HG02588 (cell line): ENCODE measurements at regions not wholly inside any gene's neighbourhood (a gene's known extent, or its start where the extent isn't known, plus 50 kb on each side); places are given as distances from the start of the nearest gene placed in this dataset.

Source experiments
- ATAC-seq: cut with Tn5 transposase; IDR thresholded peaks from one replicate; pipeline ENCODE4 v1.9.1; 2021; ENCODE audit warnings: mild to moderate bottlenecking, moderate library complexity; ENCODE audit not compliant: unreplicated experiment

DNA sequence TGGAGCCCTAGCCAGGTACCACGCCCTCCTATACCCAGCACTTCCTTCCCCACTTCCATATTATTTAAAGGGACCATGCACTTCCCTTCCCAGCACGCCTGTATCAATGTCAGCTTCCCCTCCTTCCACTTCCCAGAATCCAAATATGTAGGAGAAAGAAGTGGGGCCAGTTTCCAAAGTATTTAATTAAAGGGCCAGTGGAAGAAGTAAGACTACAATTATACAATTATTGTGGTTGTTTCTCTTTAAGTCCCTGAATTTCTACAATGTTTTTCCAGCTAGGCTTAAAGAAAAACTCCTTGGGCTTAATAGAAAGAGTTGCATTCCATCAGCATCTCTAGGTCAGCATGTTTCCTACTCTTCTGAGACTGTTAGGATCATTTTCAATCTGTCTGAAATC is 515.8 kb downstream of the PREX1 start:
- no peak for ATAC-seq

DNA sequence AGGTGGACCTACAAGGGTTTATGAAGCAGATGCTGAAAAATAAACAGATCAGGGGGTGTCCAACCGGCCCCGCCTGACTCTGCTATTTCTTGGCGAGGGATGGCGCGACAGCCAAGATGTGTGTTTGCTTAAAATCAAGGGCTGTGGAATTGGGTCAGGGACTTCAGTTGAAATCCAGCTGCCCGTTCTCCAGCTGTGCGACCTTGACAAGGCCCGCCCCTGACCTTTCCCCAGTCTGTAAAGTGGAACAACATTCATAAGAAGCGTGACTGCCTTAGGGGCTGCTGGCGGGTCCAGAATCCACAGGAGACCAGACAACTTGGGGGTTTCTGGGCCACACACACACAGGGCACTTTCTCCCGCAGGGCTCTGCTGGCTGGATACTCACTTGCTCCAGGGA is 517.5 kb downstream of the PREX1 start:
- ATAC-seq = no peak

DNA sequence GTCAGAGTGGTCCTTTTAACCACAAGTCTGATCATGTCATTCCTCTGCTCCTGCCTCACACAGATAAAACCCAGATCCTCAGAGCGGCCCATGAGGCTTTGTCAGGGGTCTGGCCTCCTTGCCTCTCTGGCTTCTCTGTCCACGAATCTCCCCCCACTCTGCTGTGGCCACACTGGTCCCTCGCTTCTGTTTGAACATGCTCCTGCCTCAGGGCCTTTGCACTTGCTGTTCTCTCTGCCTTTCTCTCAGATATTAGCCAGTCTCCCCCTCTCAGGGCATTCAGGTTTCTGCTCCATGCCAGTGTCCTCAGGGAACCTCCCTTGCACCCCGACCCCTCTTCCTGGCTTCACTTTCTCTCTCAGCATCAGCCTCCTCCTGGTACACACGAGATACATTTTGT is 518.5 kb downstream of the PREX1 start:
- no peak for ATAC-seq

DNA sequence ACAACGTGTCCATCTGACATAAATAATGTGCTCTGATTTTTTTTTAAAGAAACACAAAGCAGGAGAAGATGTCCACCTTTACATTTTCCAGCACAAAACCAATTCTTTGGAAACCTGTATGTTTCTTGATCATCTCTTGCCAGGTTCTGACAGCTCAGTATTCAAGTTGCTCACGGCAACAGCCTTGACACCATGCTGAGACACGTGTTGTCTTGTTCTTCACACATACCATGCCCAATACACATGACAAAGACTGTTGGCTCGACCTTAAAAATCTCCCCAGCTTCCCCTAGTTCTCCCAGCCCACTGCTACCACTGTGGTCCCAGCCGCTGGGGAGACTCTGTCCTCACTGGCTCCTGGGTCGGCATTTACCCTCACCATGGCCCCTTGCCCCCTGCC is 518.9 kb downstream of the PREX1 start:
- ATAC-seq = no peak

DNA sequence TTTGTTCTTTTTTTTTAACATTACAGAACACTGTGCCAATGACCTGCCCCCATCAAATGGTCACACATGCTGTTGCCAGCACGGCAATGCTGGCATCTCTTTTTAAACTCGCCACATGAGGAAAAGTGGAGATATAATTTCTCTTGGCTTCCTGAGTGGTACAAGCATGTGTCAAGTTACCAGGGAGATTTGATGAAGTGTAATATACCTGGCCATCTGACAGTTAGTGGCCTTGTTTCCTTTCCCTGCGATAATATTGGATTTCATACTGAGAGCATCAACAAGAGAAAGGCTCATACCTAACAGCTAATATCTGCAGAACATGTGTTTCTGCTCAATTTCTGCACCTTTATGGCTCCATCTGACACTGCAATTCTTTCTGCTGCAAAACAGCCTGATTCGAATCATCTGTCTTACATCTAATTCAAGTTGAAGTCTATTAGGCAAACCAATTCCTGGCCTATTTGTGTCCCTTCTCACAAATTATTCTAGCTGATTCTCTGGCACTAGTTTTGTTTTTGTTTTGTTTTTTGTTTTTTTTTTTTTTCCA is 519.5 kb downstream of the PREX1 start:
- no peak for ATAC-seq

DNA sequence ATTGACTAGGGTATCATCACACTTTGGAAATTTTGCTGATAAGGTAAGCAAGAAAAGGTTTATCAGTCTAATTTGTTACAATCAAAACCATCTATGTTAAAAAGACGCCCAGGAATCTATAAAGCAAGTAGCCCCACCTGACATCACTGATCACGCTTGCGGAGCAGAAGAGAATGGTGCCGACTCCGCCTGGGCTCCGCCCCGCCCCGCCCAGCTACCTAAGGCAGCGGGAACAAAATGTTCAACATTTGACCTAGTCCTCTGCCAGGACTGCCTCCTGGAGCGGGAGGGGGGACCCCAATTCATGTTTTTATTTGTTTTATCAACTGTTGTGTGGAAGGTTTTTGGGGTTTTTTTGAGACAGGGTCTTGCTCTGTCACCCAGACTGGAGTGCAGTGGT is 520.5 kb downstream of the PREX1 start:
- ATAC-seq = no peak

DNA sequence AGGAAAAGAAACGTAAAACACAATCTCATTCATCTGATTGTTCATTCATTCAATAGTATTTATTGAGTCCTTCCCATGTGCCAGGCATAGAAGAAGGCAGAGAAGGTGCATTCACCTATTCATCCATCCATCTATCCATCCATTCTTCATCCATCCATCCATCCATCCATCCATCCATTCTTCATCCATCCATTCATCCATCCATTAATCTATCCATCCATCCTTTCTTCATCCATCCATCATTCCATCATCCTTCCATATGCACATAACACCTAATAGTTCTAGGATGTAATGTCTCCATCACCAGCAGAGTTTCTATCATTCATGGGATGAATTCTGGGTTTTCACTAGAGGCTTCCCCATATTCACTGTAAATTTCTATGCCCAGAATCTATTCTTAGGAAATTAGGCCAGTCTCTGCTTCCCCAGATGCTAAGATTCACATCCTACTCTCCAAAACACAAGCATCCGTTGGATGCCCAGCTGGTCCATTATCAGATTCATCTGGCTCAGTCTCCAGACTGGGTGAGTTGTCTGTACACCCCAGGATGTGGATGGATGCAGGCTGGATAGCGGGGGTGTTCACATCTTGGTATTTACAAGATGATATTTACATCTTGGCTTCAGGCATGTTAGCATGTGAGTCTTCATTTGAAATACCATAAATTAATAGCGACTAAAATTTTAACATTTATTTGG is 517.7 kb upstream of the SULF2 start:
- no peak for ATAC-seq

DNA sequence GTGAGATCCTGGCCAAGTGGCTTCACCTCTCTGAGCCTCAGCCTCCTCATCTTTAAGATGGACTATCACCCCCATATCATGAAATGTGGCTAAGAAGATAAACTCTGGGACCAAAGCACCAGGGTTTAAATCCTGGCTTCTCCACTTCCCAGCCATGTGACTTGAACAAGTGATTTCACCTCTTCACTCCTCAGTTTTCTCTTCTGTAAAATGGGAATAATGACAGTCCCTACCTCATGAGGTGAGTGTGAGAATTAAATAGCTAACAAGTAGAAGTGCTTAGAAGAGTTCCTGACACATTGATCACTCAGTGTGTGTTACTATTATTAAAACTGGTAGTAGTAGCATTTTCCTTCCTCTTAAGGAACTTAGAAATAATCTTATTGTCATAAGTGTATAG is 516.9 kb upstream of the SULF2 start:
- no peak for ATAC-seq

DNA sequence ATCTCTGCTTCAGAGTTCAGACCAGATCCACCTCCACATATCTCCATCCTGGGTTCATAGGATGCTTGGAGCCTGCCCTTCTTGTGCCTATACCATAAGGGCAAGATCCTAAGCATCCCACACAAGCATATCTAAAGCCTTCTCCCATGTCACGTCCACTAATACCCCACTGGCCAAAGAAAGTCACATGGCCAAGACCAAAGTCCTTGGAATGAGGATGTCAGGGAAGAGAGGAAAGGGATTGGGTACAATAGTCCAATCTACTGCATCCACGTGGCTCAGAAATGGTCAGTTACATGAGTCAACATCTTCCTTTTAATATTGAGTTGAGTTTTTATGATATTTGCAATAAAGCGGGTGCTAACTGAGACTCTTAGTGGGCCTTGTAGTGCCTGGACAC is 515.9 kb upstream of the SULF2 start:
- ATAC-seq = no peak

DNA sequence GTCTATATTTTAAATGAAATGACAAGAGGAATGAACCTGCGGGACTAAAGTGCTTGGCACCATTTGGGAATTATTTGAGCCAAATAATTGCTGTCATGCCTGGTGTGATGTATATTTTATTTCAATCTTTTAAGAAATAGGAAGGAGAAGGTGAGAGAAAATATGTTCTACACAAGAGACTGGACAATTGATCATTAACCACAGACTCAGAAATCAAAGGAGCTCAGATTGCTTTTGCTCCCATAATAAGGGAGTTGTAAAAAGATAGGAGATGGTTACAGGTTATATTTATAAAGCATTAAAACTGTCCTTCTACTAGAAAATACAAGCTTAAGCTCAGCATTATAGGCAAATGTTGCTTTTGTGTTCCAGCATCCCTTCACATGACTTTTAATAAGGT is 515.2 kb upstream of the SULF2 start:
- ATAC-seq = no peak

DNA sequence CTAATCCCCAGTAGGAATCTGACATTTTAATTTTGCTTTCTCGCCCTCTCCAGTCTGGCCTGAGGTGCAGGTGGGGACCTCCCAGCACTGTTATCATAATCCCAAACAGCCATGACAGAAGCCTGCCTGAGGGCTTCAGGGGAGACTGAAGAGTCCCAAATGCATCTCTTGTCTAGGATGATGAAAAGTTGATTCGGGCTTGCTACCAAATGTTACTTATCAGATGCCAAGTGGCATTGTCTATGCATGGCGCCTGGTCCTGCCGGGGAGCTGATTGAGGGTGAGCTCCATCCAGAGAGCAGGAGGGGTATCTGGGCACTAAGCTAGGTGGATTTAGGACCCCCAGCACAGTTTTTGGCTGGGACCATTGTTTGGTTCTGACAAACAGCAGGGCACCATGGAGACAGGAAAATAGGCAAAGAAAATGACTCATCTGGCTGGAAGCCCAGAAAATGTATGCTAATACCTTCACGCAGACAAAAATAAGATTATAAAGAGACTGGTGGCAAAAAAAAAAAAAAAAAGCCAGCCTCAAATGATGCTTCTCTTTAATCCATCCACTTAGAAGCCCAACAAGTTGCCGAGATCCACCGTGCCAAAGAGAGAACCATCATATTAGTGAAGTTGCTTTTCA is 513.7 kb upstream of the SULF2 start:
- no peak for ATAC-seq

DNA sequence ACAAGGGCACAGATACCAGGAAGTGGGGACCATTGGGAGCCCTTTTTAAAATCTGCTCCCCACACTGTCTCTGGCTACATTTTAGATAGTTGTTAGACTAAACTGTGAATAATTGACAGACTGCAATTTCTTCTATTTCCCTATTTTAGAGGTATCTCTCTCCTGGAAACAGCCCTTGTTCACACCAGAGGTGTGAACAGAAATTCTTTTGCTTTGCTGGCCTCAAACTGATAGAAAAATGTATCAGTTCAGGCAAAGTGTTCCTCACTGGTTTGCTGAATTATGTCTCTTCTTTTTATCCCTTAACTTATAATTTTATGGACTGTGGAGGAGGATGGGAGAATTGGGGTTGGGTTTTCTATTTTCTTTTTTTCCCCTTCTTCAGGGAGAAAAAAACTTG is 513.2 kb upstream of the SULF2 start:
- ATAC-seq = no peak

DNA sequence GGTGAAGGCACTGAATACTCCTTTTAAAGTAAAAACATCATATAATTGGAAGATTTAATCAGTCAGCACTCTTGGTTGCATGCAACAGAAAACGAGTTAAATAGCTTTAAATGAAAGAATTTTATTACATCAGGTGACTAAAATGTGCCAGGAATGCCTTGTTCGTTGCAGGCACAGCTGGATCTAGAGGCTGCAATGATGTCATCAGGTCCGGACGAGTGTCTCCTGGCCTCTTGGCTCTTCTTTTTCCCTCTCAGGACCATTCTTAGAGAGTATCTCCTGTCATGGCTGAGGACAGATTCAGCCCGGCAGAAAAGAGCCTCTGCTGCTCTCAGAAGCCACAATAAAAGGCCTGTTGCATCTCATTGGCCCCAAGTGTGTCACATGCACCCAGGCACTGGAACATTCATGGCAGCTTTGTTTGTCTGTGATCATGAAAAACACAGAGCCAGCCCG is 510.7 kb upstream of the SULF2 start:
- ATAC-seq = no peak

DNA sequence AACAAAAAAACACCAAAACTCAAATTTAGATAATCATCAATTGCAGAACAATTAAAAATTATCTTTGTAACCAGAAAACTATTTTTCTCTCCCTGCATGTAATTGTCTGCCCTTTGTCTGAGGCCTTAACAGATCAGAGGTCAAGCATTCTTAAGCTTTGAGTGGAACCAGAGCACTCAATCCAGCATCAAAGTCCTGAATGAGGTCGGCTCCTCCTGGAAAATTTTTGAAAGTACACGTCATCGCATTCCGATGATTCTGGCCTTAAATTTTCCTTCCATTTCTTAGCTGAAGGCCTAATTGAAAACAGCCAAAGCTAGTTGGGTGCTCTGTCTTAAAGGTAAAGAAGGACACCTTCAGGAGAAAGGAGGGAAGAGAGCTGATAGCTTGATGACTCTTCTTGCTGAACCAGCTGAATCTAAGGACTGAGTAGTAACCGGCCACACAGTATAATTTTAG is 510.2 kb upstream of the SULF2 start:
- no peak for ATAC-seq

DNA sequence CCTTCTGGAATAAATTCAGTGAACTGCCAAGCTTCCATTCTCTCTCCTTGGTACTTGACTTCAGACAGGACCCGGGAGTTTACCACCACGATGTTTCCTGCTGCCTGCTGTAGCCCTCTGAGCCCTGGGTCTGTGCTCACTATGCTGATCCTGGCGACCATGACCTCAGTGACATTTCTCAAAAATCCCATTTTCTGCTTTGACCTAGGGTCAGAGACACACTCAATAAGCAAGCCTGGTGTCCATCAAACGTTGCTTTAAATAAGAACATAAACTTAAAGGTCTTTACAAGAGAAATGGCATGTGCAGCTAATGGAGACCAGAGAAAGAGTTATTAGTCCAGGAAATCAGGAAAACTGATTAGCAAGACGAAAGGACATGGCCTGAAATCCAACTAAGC is 509.7 kb upstream of the SULF2 start:
- ATAC-seq = no peak

DNA sequence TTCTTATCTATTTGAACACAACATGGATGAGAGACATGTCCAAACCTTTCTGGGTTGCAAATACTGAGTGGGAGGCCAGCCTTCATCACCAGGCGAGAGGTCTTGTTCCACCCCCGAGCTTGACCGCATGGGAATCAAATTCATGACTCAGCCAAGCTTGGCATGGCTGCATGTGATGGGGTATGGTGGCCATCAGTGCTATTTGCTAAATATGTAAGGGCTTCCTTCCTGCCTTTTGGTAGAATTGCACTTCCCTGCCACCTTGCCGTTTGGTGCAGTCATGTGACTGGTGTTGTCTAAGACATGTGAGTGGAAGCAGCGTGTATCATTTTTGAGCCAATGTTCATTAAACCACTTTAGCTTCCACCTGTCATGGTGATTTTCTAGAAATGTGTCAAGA is 508.9 kb upstream of the SULF2 start:
- ATAC-seq = no peak

DNA sequence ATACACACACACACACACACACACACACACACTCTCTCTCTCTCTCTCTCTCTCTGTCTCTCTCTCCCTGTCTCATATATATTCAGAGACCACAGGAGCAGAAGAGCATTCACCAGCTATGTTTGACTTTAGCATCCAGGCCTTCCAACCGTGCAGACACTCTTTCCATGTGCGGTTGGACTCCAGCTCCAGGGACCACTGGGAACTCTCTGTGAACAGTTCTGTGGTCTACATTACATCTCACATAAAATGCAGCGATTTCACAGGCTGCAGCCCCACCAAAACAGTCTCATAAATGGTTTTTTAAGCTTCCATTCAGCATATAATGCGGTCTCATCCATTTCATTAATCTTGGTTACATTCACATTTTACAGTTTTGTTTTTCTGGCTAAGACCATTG is 508.4 kb upstream of the SULF2 start:
- ATAC-seq = no peak

DNA sequence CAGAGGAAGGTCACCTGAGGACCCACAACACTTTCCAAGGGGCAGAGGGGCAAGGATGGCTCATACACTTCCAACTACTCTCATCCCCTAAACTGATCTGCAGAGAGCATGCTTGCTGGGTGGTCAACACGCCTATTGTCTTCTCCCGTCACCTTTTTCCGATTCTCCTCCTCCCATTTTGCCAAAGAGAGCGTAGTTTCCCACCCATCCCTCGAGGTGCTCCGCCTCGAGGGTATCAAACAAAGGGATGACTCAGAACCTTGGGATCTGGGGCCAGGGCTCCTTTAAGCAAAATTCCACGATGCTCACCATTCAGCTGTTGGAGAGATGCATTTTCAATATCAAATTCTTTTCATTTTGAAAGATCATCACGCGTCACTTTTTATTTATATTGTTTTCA is 507.5 kb upstream of the SULF2 start:
- no peak for ATAC-seq

DNA sequence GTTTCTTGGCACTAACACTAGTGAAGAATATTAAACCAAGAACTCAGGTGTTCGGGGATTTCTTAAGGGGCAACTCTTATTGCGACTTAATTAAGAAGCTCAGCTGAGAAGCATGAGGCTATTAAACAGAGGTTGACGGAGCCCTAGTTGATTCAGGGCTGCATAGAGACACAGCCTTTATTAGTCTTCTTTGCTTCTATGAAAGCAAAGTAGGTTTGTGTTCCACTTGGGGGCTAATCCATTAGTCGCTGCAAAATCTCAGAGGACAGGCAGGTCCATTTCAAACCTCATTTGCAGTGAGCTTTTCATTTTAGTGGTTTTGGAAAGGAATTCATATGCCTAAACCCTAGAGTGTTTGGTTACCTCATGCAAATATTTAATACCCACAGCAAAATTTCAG is 506.6 kb upstream of the SULF2 start:
- no peak for ATAC-seq

DNA sequence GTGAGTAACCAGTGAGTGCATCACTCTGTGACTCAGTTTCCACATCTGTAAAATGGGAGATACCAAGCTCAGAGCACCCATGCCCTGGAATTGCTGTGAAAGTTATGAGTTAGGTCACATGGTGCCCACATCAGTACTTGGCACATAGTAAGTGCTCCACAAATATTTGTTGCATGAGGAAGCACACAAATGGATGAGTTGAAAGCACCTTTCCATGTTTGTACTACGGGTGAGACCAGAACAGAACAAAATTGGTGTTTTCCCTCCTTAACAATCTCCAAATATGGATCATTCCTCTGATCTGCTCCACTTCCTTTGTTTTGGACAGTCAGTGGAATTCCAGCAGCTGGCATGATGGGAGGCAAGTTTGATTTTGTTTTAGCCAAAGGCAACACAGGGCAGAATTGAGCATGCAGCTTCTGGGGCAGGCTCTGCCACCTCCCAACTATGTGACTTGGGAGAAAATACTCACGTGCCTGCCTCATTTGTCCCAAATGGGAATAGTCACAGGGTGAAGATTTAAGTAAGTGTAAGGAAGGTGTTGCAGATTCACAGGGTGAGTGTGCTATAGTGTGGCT is 503.7 kb upstream of the SULF2 start:
- no peak for ATAC-seq

DNA sequence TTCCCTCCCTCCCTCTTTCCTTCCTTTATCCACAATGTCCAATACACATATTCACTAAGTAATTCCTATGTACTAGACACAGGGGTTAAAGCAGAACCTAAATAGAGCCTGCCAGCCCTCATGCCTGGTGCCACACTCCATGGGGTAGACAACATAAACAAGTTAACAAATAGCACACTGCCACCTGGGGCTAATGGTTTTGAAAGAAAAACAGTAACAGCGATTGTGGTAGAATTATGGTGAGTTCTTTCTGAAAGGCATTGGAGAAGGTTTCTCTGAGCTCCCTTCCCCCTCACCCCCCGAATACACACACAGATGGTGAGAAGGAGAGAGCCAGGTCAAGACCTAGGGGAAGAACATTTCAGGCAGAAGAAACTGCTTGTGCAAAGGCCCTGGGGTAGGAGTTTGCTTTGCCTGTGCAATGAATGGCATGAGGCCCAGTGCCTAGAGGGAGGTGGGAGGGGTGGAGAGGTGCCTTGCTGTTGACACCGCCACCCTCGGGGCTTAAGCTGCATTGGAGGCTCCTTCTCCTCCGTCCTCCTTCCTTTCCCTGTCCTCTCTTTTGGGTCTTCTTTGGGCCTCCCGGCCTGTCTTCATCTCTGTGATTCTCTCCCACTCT is 502.4 kb upstream of the SULF2 start:
- ATAC-seq = no peak

DNA sequence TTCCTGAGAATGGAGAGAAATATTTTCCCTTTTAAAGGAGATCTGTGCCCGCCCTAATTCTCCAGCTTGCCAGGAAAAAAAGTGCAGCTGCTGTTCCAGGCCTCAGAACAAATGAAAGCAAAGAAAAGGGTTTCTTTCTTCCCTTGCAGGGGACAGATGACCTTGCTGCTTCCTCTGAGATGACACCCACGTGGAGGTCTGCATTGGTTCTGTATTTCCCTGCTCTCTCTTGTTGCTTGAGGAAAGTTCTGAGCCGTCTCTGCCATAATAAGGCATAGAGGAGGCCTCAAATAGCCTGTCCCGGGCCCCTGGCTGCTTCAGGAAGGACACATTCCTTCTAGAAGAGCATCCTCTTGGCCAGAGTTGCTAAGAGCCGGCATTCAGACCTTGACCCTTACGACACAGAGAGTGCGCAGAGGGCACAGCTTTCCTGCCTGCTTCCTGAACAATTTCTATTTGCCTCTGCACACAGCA is 501.8 kb upstream of the SULF2 start:
- no peak for ATAC-seq
